H1 (cell line): ENCODE measurements at regions not wholly inside any gene's neighbourhood (a gene's known extent, or its start where the extent isn't known, plus 50 kb on each side); places are given as distances from the start of the nearest gene placed in this dataset.

ENCODE experiments used
- CTCF ChIA-PET: fragments of 300-600 bp; sonication (Branson Sonifier 250); formaldehyde crosslinking; loops from one replicate; lab custom pipeline; 2021; ENCODE audit not compliant: partially characterized antibody; lab: Charles Lee
- POLR2A ChIA-PET: fragments of 300-600 bp; sonication (Branson Sonifier 250); formaldehyde crosslinking; loops from one replicate; lab custom pipeline; 2021; ENCODE audit warnings: inconsistent platforms; ENCODE audit not compliant: partially characterized antibody; lab: Charles Lee
- DNase-seq, 2 experiments: peaks; one replicate each; pipeline versions ENCODE4 v3.0.0 to v3.0.0-alpha.2; 2010 to 2022; ENCODE audit warnings: low spot score in 2 of 2, low read depth in 1 of 2, mixed read lengths in 1 of 2
- FAIRE-seq: peaks from 2 replicates; lab custom pipeline; 2011; peaks lifted over from hg19 to GRCh38; lab: Jason Lieb, UNC
- H2AFZ ChIP-seq: 2 replicates; pipeline ENCODE4 v1.8.1; 2012; ENCODE audit warnings: low read length, inconsistent platforms
- H2AK5ac ChIP-seq: 2 replicates; pipeline ENCODE4 v1.6.1; 2013; ENCODE audit warnings: low read depth, low read length
- H2BK120ac ChIP-seq: replicated peaks from 2 replicates; pipeline ENCODE3; 2013; ENCODE audit warnings: low read depth, low read length, inconsistent platforms
- H2BK12ac ChIP-seq: 2 replicates; pipeline ENCODE4 v1.6.1; 2013; ENCODE audit warnings: low read depth, low read length
- H2BK15ac ChIP-seq: 2 replicates; pipeline ENCODE4 v1.6.1; 2013; ENCODE audit warnings: low read length
- H2BK20ac ChIP-seq: 2 replicates; pipeline ENCODE4 v1.6.1; 2013; ENCODE audit warnings: low read length
- H2BK5ac ChIP-seq: 2 replicates; pipeline ENCODE4 v1.6.1; 2013; ENCODE audit warnings: low read depth, low read length
- H3K14ac ChIP-seq: 2 replicates; pipeline ENCODE4 v1.6.1; 2013; ENCODE audit warnings: inconsistent platforms; ENCODE audit not compliant: insufficient read length
- H3K18ac ChIP-seq: 2 replicates; pipeline ENCODE4 v1.6.1; 2013; ENCODE audit warnings: low read length; ENCODE audit errors: extremely low read depth
- H3K23ac ChIP-seq: 2 replicates; pipeline ENCODE4 v1.6.1; 2013; ENCODE audit warnings: inconsistent platforms; ENCODE audit not compliant: insufficient read length
- H3K23me2 ChIP-seq: 2 replicates; pipeline ENCODE4 v1.6.1; 2013; ENCODE audit warnings: low read depth, low read length
- H3K27ac ChIP-seq: 2 replicates; pipeline ENCODE4 v1.6.1; 2011; ENCODE audit warnings: low read depth, low read length, inconsistent platforms
- H3K27me3 ChIP-seq, 4 experiments: replicated peaks in 1 of 4; 1 replicate in 1 of 4; 2 replicates in 3 of 4; pipeline versions ENCODE4 v1.6.1 to v1.8.1; 2011 to 2013; ENCODE audit warnings: low read length in 3 of 4, mild to moderate bottlenecking in 3 of 4, inconsistent platforms in 2 of 4, mixed read lengths in 2 of 4, moderate library complexity in 1 of 4; ENCODE audit not compliant: control insufficient read depth in 3 of 4, insufficient read depth in 3 of 4; ENCODE audit errors: extremely low read depth in 1 of 4
- H3K36me3 ChIP-seq, 4 experiments: 2 replicates each; pipeline versions ENCODE4 v1.6.1 to v1.8.1; 2011 to 2013; ENCODE audit warnings: mild to moderate bottlenecking in 4 of 4, low read length in 3 of 4, moderate library complexity in 2 of 4, control low read depth in 1 of 4, inconsistent platforms in 1 of 4; ENCODE audit not compliant: insufficient read depth in 4 of 4, control insufficient read depth in 2 of 4
- H3K4ac ChIP-seq: replicated peaks from 2 replicates; pipeline ENCODE3; 2013; ENCODE audit warnings: low read length, low read depth, mixed read lengths, inconsistent platforms; ENCODE audit not compliant: insufficient read length
- H3K4me1 ChIP-seq, 4 experiments: replicated peaks in 1 of 4; 1 replicate in 1 of 4; 2 replicates in 3 of 4; pipeline versions ENCODE4 v1.6.1 to v1.8.1; 2011 to 2013; ENCODE audit warnings: low read length in 3 of 4, inconsistent platforms in 2 of 4, mixed read lengths in 1 of 4; ENCODE audit not compliant: insufficient read depth in 4 of 4, control insufficient read depth in 3 of 4
- H3K4me2 ChIP-seq, 2 experiments: 2 replicates each; pipeline versions ENCODE4 v1.6.1 to v1.8.1; 2011 to 2013; ENCODE audit warnings: low read depth in 2 of 2, low read length in 2 of 2, control low read depth in 1 of 2, inconsistent platforms in 1 of 2, mild to moderate bottlenecking in 1 of 2; ENCODE audit not compliant: insufficient read depth in 1 of 2
- H3K4me3 ChIP-seq, 4 experiments: fragments of 200-600, 300-600 bp in 1 of 4; sonication (generic), shearing (Covaris generic), sonication (Bioruptor Twin) in 1 of 4; 2 replicates each; pipeline versions ENCODE4 v1.5.1 to v1.8.1; 2011 to 2016; ENCODE audit warnings: low read length in 4 of 4, low read depth in 3 of 4, control low read depth in 2 of 4, inconsistent platforms in 2 of 4, mild to moderate bottlenecking in 2 of 4, mixed read lengths in 1 of 4, moderate library complexity in 1 of 4; ENCODE audit not compliant: insufficient read depth in 2 of 4; ENCODE audit errors: extremely low read depth in 1 of 4
- H3K56ac ChIP-seq: replicated peaks from 2 replicates; pipeline ENCODE3; 2013; ENCODE audit warnings: low read depth, mild to moderate bottlenecking, mixed read lengths, low read length, inconsistent platforms; ENCODE audit not compliant: insufficient read length
- H3K79me1 ChIP-seq: 2 replicates; pipeline ENCODE4 v1.6.1; 2013; ENCODE audit warnings: low read depth, low read length, control low read depth
- H3K79me2 ChIP-seq, 2 experiments: 2 replicates each; pipeline versions ENCODE4 v1.6.1 to v1.8.1; 2012 to 2013; ENCODE audit warnings: low read length in 2 of 2, mild to moderate bottlenecking in 2 of 2, inconsistent platforms in 1 of 2; ENCODE audit not compliant: insufficient read depth in 2 of 2, control insufficient read depth in 1 of 2
- H3K9ac ChIP-seq, 4 experiments: replicated peaks in 1 of 4; 1 replicate in 1 of 4; 2 replicates in 3 of 4; pipeline versions ENCODE4 v1.6.1 to v1.8.1; 2011 to 2013; ENCODE audit warnings: low read depth in 3 of 4, low read length in 3 of 4, control low read depth in 2 of 4, mild to moderate bottlenecking in 2 of 4, moderate library complexity in 2 of 4, inconsistent platforms in 1 of 4; ENCODE audit errors: extremely low read depth in 1 of 4
- H3K9me3 ChIP-seq, 2 experiments: 2 replicates each; pipeline versions ENCODE4 v1.6.1 to v1.8.1; 2012 to 2013; ENCODE audit warnings: mild to moderate bottlenecking in 2 of 2, moderate library complexity in 2 of 2, control low read depth in 1 of 2, inconsistent platforms in 1 of 2, low read depth in 1 of 2, low read length in 1 of 2, mixed read lengths in 1 of 2; ENCODE audit not compliant: insufficient read depth in 2 of 2
- H4K20me1 ChIP-seq, 2 experiments: replicated peaks in 1 of 2; 2 replicates each; pipeline versions ENCODE3 to v1.8.1; 2011 to 2013; ENCODE audit warnings: inconsistent platforms in 2 of 2, low read length in 2 of 2, mild to moderate bottlenecking in 1 of 2; ENCODE audit not compliant: insufficient read depth in 2 of 2, control insufficient read depth in 1 of 2
- H4K5ac ChIP-seq: 2 replicates; pipeline ENCODE4 v1.6.1; 2013; ENCODE audit warnings: low read length, low read depth, mixed read lengths, inconsistent platforms; ENCODE audit not compliant: insufficient read length
- H4K8ac ChIP-seq: 2 replicates; pipeline ENCODE4 v1.8.0; 2013; ENCODE audit warnings: mild to moderate bottlenecking, moderate library complexity, low read length, inconsistent platforms; ENCODE audit not compliant: insufficient read depth; ENCODE audit errors: extremely low read depth
- H4K91ac ChIP-seq: replicated peaks from 2 replicates; pipeline ENCODE3; 2013; ENCODE audit warnings: low read length, mixed read lengths, inconsistent platforms; ENCODE audit not compliant: insufficient read length
- CBX5 ChIP-seq: fragments of 300-800, 300-1000 bp; sonication (generic); IDR thresholded peaks from 2 replicates; pipeline ENCODE4 v1.7.1; 2016; ENCODE audit warnings: antibody characterized with exemption, low read length, low read depth
- KDM4A ChIP-seq: IDR thresholded peaks from one replicate; pipeline ENCODE4 v1.7.1; 2012; ENCODE audit warnings: low read depth, mild to moderate bottlenecking, moderate library complexity, low read length, inconsistent platforms; ENCODE audit not compliant: severe bottlenecking
- NRF1 ChIP-seq: IDR thresholded peaks from 2 replicates; pipeline ENCODE4 v1.6.1; 2011; ENCODE audit warnings: mild to moderate bottlenecking, low read depth, low read length, improper control_type of control experiment
- POLR2A ChIP-seq, 2 experiments: IDR thresholded peaks; 1 replicate in 1 of 2; 2 replicates in 1 of 2; pipeline ENCODE4 v1.6.1; 2011; ENCODE audit warnings: low read depth in 2 of 2, low read length in 2 of 2, mild to moderate bottlenecking in 2 of 2; ENCODE audit errors: control extremely low read depth in 1 of 2
- SAP30 ChIP-seq: fragments of 300-600 bp; sonication (generic); IDR thresholded peaks from 2 replicates; pipeline ENCODE4 v1.7.1; 2012; ENCODE audit warnings: low read length, moderate library complexity, mild to moderate bottlenecking, inconsistent platforms; ENCODE audit not compliant: insufficient read depth, insufficient replicate concordance
- SP1 ChIP-seq: IDR thresholded peaks from 2 replicates; pipeline ENCODE4 v1.6.1; 2011; ENCODE audit warnings: low read depth, low read length
- SP4 ChIP-seq: IDR thresholded peaks from 2 replicates; pipeline ENCODE4 v1.6.1; 2012; ENCODE audit warnings: low read length, inconsistent platforms
- TCF12 ChIP-seq: IDR thresholded peaks from 2 replicates; pipeline ENCODE4 v1.6.1; 2011; ENCODE audit warnings: low read depth, mild to moderate bottlenecking, low read length
- TEAD4 ChIP-seq: IDR thresholded peaks from 2 replicates; pipeline ENCODE4 v1.6.1; 2012; ENCODE audit warnings: low read depth, low read length, inconsistent platforms, mixed read lengths
- WGBS, 2 experiments: shearing (Covaris generic) in 1 of 2; methylation state at CpG; one replicate each; pipeline versions ENCODE4 v1.1.6 to v1.1.7; 2013 to 2015; ENCODE audit warnings: low lambda C conversion rate in 2 of 2, mixed read lengths in 2 of 2, inconsistent platforms in 1 of 2, low coverage in 1 of 2, missing lambda C conversion rate in 1 of 2; ENCODE audit not compliant: insufficient replicate concordance in 2 of 2, insufficient coverage in 1 of 2, insufficient read length in 1 of 2; ENCODE audit errors: extremely low coverage in 1 of 2, missing lambda C conversion rate in 1 of 2; 5-methylcytosine and 5-hydroxymethylcytosine counted together

DNA sequence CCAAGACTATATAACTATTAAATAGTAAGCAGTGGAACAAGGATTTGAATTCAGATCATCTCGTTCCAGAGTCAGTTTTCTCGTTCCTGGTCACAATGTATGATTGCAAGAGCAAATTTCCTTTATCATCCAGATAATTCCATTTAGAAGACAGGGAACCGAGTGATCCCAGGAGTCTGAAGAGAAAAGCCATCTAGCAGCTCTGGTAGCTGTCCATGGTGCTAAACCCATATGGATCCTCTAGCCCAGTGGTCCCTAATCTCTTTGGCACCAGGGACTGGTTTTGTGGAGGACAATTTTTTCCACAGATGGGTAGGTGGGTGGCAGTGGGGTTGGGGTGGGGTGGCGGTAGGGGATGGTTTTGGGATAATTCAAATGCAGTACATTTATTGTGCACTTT, 229.4 kb downstream of the PTPRU start:
- no peak overlapping the region for H2BK120ac ChIP-seq
- no peak overlapping the region for H3K18ac ChIP-seq
- no peak overlapping the region for H2AK5ac ChIP-seq
- no peak for FAIRE-seq
- no peaks in the 10 kb centered on the region; a peak in 1 of 7 replicates for H3K4me1 ChIP-seq
- H3K23ac ChIP-seq: no peak overlapping the region
- no peaks in the 10 kb centered on the region for H3K27me3 ChIP-seq
- H3K4ac ChIP-seq: no peak overlapping the region
- CTCF ChIA-PET: interaction anchor here (0.8 to 1.6 kb wide), 2 partner anchors 11 to 81 kb away, joined by 3 read pairs; no protein-coding TSS in a partner anchor
- TF ChIP-seq TCF12 (no peak), KDM4A (no peak), SAP30 (no peak), SP1 (no peak), CBX5 (no peak), POLR2A (IDR thresholded peaks at IDR 0.05; ENCODE audit: control extremely low read depth in 1 of 2, low read depth in 2 of 2, low read length in 2 of 2) (no peak), TEAD4 (no peak), NRF1 (no peak), SP4 (no peak)
- TF ChIP-seq, all 59 proteins: peak for 0
- Histone ChIP-seq H3K9ac (no peak overlapping the region), H2AFZ (no peak overlapping the region), H3K79me1 (no peaks in the 10 kb centered on the region), H3K27ac (no peak overlapping the region), H2BK12ac (no peak overlapping the region), H2BK15ac (no peak overlapping the region), H3K9me3 (peaks cover 7 to 11% of the 10 kb centered on the region in 2 experiments; a peak in 3 of 4 replicates), H4K5ac (no peak overlapping the region), H3K79me2 (no peaks in the 10 kb centered on the region), H2BK20ac (no peak overlapping the region), H3K56ac (no peak overlapping the region), H3K4me3 (no peak overlapping the region), H4K91ac (no peak overlapping the region), H3K36me3 (no peaks in the 10 kb centered on the region), H2BK5ac (no peak overlapping the region), H4K8ac (no peak overlapping the region), H3K23me2 (no peaks in the 10 kb centered on the region), H3K14ac (no peak overlapping the region), H4K20me1 (no peaks in the 10 kb centered on the region), H3K4me2 (no peak overlapping the region)
- no peak for DNase-seq
- 91% methylated on average over 4 of the region's 4 CpGs; no CpG with 5 or more reads in 1 of the 2 experiments for WGBS, 2 experiments
- POLR2A ChIA-PET: no interaction called here
